GM03348 (cell line): ENCODE measurements at regions not wholly inside any gene's neighbourhood (a gene's known extent, or its start where the extent isn't known, plus 50 kb on each side); places are given as distances from the start of the nearest gene placed in this dataset.
A peak's percentile ranks its signal among the peaks of the same experiment; 100 is the strongest.
"Not testable (repeated sequence)": the region's sequence is repeated elsewhere in the genome, so short reads cannot be mapped to it uniquely, and the experiment has no call there.

Source experiments
- DNase-seq: peaks from one replicate; pipeline ENCODE4 v3.0.0; 2012; ENCODE audit warnings: low spot score

DNA sequence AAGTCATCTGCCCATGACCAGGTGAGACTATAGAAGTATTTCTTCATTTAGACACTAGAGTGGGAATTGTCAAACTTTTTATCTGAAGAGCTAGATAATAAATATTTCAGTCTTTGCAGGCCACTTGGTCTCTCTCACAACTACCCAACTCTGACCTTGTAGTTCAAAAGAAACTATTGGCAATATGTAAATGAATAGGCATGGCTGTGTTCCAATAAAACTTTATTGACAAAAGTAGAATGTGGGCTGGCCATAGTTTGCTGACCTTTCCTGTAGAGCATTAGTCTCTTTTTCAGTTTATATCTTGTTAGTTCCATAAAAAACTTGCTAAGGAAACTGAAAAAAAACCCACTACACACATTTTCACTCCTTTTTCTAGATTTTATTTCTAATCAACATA, 535.5 kb downstream of the PRR16 start:
- no peak for DNase-seq

DNA sequence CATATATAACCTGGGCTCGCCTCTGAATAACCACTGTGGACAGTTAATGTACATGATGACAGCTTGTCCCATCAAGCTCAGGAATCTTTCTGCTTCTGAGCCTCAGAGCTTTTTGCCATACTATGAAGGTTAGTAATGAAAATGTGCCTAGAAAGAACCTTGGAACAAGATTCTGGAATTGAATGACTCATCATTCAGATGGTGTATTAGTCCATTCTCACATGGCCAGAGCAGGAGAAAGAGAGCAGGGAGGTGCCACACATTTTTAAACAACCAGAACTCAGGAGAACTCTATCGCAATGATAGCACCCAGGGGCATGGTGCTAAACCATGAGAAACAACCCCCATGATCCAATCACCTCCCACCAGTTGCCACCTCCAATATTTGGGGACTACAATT, 542.1 kb downstream of the PRR16 start:
- DNase-seq, result no peak

DNA sequence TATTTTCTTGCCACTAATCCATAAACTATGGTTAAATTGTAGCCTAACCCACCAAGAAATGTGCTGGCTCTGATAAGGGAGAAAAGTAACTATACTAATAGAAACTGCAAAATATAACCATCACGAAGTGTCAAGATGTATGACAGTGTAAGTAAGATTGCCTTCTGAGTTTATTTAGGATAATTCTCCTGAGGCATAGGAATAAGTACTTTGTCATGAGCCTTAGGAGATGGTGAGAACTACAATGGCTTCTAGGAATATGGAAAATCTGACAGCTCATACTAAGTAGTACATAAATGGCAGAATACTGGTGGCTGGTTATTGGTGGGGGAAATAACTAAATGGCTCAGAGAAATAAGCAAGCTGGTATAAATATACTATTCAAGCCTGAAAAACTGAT, 543.9 kb downstream of the PRR16 start:
- no peak for DNase-seq

DNA sequence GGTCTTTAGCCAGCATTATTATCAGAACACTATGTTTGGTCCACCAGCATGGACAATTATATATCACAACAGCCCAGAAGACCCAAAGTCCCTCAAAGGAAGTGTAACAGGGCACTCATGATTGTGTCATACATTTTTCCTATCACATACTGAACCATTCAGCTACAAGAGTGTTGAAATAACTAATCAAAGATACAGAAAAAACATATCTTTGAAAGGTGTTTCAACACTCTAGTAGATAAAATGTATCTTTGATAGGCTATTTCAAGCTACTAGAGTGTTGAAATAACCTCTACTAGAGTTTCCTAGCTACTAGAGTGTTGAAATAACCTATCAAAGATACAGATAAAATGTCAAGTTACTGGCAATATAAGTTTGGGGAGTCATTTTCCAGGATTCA, 545.0 kb downstream of the PRR16 start:
- DNase-seq, result no peak

DNA sequence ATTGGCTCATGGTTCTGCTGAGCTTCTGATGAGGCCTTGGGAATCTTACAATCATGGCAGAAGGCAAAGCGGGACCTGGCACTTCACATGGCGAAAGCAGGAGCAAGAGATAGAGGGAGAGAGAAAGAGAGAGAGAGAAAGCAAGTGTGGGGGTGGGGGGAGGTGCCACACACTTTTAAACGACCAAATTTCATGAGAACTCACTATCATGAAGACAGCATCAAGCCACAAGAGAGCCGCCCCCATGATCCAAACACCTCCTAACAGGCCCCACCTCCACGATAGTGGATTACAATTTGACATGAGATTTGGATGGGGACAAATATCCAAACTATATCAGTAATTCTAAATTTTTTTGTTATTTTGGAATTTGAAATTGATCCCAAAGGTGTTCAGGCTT, 553.9 kb downstream of the PRR16 start:
- no peak for DNase-seq

DNA sequence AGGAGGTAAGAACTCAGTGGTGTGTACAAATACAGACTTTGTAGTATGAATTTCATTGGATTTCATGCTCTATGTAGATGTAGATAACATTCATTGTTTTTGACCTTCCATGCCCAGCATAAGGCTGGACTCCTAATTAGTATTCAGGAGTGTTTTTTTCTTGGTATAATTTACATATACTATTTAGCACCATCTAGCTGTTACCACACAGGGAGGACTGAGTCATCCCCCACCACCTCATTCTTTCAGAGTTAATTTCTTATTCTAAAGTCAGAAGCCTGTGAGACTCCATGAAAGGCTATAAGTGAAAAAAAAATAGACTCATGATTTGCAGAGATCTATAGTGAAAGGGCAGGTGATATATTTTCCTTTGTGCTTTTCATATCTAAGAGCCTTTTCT, 555.0 kb downstream of the PRR16 start:
- no peak for DNase-seq

DNA sequence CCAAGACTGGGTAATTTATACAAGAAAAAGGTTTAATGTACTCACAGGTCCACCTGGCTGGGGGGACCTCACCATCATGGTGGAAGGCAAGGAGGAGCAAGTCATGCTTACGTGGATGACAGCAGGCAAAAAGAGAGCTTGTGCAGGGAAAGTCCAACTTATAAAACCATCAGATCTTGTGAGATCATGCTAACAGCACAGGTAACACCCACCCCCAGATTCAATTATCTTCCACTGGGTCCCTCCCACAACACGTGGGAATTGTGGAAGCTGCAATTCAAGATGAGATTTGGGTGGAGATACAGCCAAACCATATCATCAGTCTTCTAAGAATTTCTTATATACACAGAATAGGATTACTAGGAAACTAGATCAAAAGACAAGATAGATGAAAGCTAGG, 555.6 kb downstream of the PRR16 start:
- DNase-seq, result no peak

DNA sequence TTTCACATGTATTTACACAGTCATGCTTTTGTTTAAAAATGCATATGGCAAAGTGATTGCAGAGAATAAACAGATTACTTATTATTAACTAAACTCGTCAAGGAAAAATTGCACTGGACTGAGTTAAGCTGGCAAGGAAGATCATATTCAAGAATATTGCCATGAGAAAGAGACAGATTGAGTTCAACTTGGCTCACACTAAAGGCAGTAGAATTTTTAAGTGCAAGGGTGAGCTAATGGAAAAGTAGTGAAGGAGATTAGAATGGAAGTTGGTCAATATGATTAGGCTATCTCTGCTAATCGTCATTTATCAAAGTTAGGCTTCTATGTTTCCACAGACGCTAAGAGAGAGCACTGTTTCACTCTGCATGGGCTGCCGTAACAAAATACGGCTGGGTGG, 557.6 kb downstream of the PRR16 start:
- no peak for DNase-seq

DNA sequence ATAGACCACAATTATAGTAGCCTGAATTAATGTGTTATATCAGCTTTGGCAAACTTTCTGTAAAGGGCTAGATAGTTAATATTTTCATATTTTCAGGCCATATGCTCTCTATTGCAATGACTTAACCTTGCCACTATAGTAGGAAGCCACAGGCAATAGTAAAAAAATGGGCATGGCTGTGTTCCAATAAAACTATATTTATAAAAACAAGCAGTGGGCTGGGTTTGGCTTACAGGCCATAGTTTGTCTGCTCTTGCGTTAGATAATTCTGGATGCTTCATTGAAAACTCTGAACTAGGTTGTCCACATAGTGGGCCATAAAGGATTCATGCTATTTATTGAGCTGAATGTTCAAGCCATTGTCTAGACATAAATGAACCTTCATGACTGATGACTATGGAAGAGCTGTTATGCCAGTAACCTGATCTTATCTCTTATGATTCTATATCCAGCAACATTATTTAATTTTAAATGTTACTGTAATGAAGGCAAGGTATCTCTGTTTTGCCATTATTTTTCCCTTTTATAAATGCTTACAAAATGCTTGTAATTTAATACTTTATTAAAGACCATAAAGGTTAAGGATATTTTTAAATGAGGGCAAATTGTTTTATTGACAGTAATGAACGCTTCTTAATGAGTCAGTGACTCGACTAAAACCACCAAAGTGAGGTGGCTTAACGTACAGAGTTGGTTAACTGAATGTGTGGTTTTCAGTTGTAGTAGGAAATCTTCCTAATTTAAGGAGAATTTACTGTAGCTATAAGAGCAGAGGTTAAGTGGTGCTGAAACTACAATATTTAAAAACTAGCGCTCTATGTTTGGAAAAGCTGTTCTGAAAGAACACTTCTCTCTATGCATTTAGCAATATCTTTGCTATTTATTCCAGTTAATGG, 560.6 kb downstream of the PRR16 start:
- DNase-seq, result no peak

DNA sequence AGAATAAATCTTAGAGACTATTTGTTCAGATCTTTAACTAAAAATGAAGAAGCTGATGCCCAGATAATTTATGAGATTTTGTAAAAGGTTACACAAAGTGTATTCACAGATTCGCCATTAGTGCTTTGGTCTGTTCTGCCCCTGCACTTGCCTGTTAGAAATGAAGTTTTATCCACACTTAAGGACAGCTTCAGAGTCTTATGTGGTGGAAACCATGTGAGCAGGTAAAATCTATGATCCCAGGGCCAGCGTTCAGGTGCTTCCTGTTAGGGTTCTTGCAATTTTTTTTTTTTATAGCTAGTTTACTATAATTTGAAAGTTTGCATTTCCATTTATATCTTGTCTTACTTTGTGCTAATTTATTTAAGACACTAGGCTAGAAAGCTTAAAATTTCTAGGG, 561.6 kb downstream of the PRR16 start:
- no peak for DNase-seq

DNA sequence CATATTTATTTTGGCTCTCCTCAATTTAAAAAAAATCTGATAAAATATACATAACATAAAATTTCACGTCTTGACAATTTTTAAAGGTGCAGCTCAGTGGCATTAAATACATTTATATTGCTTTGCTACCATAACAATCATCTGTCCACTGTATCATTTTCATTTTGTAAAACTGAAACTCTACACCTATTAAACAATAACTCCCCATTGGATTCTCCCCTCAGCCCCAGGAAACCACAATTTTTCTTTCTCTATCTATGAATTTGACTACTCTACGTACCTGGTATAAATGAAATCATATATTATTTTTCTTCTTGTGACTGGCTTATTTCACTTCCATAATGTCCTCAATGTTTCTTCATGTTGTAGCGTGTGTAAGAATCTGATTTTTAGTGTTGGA, 563.5 kb downstream of the PRR16 start:
- no peak for DNase-seq

DNA sequence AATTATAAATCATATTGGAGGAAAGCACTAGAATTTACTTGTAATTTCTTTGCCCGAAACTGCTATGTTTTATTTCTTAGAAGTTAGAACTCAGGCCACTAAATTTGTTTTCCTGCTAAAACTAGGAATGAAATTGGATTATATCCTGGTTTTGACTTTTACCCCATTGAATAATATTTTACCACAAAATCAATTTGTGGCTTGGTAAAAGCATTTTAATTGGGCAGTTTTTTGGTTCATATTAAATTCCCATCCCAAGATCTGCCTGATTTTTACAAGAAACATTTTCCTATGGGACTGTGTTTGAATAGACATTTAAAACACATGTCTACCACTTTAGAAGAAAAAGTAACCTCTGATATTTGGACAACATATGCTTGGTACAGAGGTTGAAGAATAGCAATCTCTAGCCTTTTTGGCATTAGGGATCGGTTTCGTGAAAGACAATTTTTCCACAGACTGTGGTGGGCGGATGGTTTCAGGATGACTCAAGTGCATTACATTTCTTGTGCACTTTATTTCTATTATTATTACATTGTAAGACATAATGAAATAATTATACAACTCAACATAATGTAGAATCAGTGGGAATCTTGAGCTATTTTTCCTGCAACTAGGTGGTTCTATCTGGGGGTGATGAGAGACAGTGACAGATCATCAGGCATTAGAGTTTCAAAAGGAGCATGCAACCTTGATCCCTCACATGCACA, 565.6 kb downstream of the PRR16 start:
- DNase-seq, result peak; percentile 17

DNA sequence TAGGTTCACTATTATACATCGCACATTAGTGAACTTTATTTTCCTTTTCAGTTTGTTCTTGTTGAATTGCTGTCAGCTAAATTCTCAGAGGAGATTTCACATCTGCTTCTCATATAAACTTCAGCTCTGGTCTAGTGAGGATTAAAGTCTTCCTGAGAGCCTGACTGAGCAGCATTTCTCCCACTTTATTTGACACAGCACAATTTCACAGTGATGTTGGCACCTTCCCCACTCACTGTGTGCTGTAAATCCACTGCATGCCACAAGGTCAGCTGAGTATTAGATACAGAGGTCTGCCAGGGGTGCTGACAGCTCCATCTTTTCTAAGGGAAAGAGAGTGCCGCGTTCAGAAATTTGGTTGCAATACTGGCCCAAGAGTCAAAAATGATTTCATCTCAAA, 567.4 kb downstream of the PRR16 start:
- DNase-seq, result peak; percentile 24

DNA sequence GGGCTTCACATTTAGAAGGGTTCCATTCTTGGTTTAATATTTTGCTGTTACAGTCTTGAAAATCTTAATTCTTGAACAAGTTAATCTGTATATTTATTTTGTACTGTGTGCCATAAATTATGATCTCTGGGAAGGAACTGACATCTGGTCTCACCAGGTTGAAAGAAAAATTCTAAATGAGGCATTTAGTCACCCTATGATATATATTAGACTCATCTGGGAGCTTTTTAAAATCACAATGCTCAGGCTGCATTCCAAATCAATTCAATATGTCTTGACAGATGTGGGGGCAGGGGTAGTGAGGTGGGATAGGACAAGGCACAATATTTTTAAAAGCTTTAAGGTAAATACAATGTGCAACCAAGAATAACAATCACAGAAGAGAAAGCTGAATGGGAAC, 569.2 kb downstream of the PRR16 start:
- DNase-seq, result no peak

DNA sequence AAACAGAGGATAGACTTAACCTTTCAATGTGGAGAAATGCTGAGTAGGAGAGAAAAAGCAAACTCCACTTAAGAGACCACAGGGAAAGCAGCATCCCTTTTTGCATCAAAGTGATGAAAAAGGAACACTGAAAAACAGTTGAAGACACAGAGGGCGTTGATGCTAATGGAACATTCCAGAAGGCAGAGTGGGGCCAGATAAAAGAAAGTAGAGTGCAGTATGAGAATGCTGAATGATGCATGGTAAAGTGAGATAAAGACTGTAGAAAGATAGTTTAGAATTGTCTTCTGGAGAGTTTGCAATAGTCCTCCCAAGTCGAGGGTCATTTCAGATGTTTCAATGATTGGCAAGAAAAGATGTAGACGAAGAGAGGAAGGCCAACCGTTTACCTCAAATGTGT, 574.3 kb downstream of the PRR16 start:
- DNase-seq, result no peak

DNA sequence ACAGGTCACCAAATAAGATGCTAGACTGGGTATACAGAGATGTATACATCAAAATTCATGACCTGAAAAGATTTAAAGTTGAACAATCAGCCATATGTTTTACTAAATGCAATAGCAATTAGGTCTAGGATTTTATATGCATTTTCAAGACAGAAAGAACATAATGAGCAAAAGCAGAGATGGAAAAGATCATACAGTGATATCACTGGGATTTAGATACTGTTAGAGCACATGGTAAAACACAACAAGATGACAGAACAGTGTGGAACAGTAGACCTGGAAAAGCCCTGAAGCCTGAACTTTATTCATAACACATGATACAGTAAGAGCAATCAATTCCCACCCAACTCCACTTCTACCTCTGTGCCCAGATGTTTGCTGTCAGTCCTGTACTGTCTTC, 585.9 kb downstream of the PRR16 start:
- DNase-seq, result no peak

DNA sequence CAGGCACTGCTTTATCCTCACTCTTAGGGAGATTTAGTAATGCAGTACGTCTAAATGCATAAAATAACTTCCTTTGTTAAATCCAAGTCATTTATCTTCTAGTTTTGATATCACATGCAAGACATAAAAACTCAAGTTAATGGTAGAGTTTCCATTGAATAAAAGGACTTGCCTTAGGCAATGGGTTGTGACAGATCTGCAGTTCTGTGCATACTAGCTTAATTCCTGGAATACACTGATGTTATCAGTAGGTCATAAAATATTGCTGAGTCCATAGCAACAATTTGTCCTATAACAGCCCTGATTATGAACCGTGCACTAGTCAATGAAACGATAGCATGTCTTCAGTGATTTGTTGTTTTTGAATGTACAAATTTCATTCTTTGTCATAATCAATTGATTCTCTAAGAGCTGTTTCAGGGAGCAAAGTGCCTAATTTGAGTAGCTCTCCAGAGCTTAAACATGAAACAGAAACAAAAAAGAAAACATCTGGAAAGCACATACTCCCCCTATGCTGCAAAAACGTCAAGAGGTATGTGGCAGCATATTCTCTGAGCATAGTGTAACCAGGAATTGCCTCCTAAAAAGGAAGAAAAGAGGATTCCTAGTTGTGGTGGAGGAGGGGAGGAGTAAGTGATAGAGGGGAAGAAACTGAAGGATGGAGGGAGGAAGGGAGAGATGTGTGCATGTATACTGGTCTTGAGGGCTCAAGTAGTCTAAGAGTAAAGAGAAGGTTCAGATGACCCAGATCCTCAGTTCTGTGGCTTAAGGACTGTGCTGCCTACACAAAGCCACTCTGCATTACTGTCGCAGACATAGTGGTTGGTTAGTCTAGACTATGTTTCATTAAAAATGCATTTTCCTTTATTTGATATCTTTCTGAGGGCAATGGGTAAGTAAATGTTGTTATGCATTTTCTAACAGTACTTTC, 589.2 kb downstream of the PRR16 start:
- DNase-seq, result no peak

DNA sequence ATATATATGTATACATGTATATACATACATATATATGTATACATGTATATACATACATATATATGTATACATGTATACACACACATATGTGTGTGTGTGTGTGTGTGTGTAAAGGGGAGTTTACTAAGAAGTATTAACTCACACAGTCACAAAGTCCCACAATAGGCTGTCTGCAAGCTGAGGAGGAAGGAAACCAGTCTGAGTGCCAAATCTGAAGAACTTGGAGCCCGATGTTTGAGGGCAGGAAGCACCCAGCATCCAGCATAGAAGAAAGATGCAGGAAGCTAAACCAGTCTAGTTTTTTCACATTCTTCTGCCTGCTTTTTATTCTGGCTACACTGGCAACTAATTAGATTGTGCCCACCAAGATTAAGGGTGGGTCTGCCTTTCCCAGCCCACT, 591.5 kb downstream of the PRR16 start:
- no peak for DNase-seq

DNA sequence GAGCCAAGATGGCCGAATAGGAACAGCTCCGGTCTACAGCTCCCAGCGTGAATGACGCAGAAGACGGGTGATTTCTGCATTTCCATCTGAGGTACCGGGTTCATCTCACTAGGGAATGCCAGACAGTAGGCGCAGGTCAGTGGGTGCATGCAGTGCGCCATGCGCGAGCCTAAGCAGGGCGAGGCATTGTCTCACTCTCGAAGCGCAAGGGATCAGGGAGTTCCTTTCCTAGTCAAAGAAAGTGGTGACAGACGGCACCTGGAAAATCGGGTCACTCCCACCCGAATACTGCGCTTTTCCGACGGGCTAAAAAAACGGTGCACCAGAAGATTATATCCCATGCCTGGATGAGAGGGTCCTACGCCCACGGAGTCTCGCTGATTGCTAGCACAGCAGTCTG, 600.1 kb downstream of the PRR16 start:
- not testable (repeated sequence) for DNase-seq

DNA sequence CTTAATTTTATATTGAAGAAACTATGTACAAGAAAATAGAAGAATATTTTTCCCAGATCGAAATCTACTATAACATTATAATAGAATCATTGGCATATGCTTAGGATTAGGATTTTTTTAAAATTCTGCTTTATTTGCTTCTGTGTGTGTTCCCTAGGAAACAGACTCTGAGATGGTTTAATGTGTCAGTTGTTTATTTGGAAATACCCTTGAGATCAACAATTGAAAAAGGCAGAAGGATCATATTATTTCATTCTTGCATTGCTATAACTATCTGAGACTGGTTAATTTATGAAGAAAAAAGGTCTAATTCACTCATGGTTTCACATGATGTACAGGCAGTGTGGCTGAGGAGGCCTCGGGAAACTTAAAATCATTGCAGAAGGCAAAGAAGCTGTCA, 622.6 kb downstream of the PRR16 start:
- no peak for DNase-seq

DNA sequence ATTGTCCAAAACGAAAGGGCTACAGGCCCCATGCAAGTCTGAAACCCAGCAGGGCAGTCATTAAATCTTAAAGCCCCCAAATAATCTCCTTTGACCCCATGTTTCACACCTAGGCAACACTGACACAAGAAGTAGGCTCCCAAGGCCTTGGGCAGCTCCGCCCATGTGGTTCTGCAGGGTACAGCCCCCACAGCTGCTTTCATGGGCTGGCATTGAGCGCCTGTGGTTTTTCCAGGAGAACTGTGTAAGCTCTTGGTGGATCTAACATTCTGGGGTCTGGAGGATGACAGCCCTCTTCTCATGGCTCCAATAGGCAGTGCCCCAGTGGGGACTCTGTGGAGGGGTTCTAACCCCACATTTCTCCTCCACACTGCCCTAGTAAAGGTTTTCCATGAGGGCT, 623.5 kb downstream of the PRR16 start:
- DNase-seq, result no peak

DNA sequence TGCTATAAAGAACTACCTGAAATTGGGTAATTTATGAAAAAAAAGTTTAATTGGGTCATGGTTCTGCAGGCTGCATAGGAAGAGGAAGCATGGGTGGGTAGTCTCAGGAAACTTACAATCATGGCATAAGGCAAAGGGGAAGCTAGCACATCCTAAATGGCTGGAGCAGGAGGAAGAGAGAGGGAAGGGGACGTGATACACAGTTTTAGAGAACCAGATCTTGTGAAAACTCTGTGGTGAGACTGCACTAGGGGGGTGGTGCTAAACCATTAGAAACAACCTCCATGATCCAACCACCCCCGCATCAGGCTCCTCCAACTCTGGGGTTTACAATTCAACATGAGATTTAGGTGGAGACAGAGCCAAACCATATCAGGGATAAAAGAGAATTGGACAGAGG, 624.2 kb downstream of the PRR16 start:
- no peak for DNase-seq

DNA sequence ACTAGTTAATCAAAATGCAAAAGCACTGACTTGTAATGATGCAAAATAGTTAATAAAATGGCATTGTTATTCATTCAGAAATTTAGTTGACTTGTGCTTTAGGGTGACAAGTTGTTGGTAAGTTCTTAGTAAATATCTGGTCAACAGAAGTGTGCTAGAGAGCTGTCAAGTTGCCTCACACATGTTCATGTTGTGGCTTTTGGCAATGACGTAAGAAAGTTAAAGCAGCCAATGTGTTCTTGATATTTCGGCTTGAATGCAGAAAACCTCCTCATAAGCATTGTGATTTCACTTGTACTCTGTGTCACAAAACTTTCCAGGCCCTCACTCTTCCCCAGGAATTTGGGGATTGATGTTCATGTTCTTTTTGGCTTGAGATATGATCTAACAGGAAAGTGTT, 626.7 kb downstream of the PRR16 start:
- DNase-seq, result no peak
